WTC11 (cell line): ENCODE measurements at regions not wholly inside any gene's neighbourhood (a gene's known extent, or its start where the extent isn't known, plus 50 kb on each side); places are given as distances from the start of the nearest gene placed in this dataset.

Experiments
- ATAC-seq: fragments of 200-7000 bp; cut with Tn5 transposase; 2 replicates; pipeline ENCODE4 v1.10.0; 2021; ENCODE audit warnings: mild to moderate bottlenecking, moderate library complexity
- CTCF ChIA-PET: fragments of 300-600 bp; sonication (Branson Sonifier 250); formaldehyde crosslinking; loops from one replicate; lab custom pipeline; 2021; ENCODE audit warnings: antibody characterized with exemption; lab: Charles Lee
- POLR2A ChIA-PET: fragments of 350-600 bp; sonication (Branson Sonifier 250); formaldehyde crosslinking; loops from one replicate; lab custom pipeline; 2021; ENCODE audit warnings: antibody characterized with exemption; lab: Charles Lee
- DNase-seq: peaks from one replicate; pipeline ENCODE4 v3.0.0; 2021; ENCODE audit warnings: low spot score
- H3K27ac Mint-ChIP-seq: 2 replicates; pipeline ENCODE4 v1.8.0; 2021; ENCODE audit warnings: mixed read lengths
- H3K27me3 Mint-ChIP-seq: 2 replicates; pipeline ENCODE4 v1.8.0; 2021; ENCODE audit warnings: low read depth, mild to moderate bottlenecking, moderate library complexity, mixed read lengths
- H3K36me3 Mint-ChIP-seq: 2 replicates; pipeline ENCODE4 v1.8.0; 2021; ENCODE audit warnings: mixed read lengths
- H3K4me1 Mint-ChIP-seq: 2 replicates; pipeline ENCODE4 v1.8.0; 2022; ENCODE audit warnings: mixed read lengths
- H3K4me3 Mint-ChIP-seq: 2 replicates; pipeline ENCODE4 v1.8.0; 2021; ENCODE audit warnings: mild to moderate bottlenecking, moderate library complexity, mixed read lengths
- H3K9me3 Mint-ChIP-seq: 2 replicates; pipeline ENCODE4 v1.8.0; 2021; ENCODE audit warnings: mixed read lengths
- AFF4 ChIP-seq: sonication (generic); formaldehyde crosslinking; IDR thresholded peaks from 2 replicates; pipeline ENCODE4 v1.8.1; 2023; ENCODE audit warnings: mild to moderate bottlenecking, missing genetic modification reagents, borderline replicate concordance
- CBFB ChIP-seq: sonication (generic); formaldehyde crosslinking; IDR thresholded peaks from 2 replicates; pipeline ENCODE4 v1.8.1; 2022; ENCODE audit warnings: mild to moderate bottlenecking, low read depth, missing genetic modification reagents
- E2F5 ChIP-seq: sonication (generic); formaldehyde crosslinking; IDR thresholded peaks from 2 replicates; pipeline ENCODE4 v1.8.1; 2022; ENCODE audit warnings: mild to moderate bottlenecking, moderate library complexity, missing genetic modification reagents
- GABPB1 ChIP-seq: sonication (generic); formaldehyde crosslinking; IDR thresholded peaks from 2 replicates; pipeline ENCODE4 v1.8.1; 2023; ENCODE audit warnings: mild to moderate bottlenecking, missing genetic modification reagents
- GRHL2 ChIP-seq: fragments of 250-450 bp; sonication (Bioruptor Pico); IDR thresholded peaks from 2 replicates; pipeline ENCODE4 v1.8.0; 2022; ENCODE audit warnings: mild to moderate bottlenecking, moderate library complexity; ENCODE audit not compliant: insufficient replicate concordance, severe bottlenecking
- HMGXB4 ChIP-seq: sonication (generic); formaldehyde crosslinking; IDR thresholded peaks from 2 replicates; pipeline ENCODE4 v1.8.1; 2023; ENCODE audit warnings: mild to moderate bottlenecking, moderate library complexity, missing genetic modification reagents
- KAT7 ChIP-seq: sonication (generic); formaldehyde crosslinking; IDR thresholded peaks from 2 replicates; pipeline ENCODE4 v1.8.1; 2023; ENCODE audit warnings: missing genetic modification reagents, mild to moderate bottlenecking, borderline replicate concordance
- NR3C1 ChIP-seq: sonication (generic); formaldehyde crosslinking; conservative IDR thresholded peaks from 2 replicates; pipeline ENCODE4 v1.8.1; 2023; ENCODE audit warnings: low read depth, mild to moderate bottlenecking, missing genetic modification reagents
- RELA ChIP-seq: sonication (generic); formaldehyde crosslinking; IDR thresholded peaks from 2 replicates; pipeline ENCODE4 v1.8.1; 2022; ENCODE audit warnings: missing genetic modification reagents, mild to moderate bottlenecking, borderline replicate concordance
- RORB ChIP-seq: fragments of 250-450 bp; sonication (Bioruptor Pico); IDR thresholded peaks from 2 replicates; pipeline ENCODE4 v1.9.0; 2021; ENCODE audit warnings: mild to moderate bottlenecking
- SP1 ChIP-seq: sonication (generic); formaldehyde crosslinking; conservative IDR thresholded peaks from 2 replicates; pipeline ENCODE4 v1.8.1; 2022; ENCODE audit warnings: missing genetic modification reagents
- TCF7 ChIP-seq: sonication (generic); formaldehyde crosslinking; IDR thresholded peaks from 2 replicates; pipeline ENCODE4 v1.8.0; 2022; ENCODE audit warnings: mild to moderate bottlenecking, low read depth, missing genetic modification reagents, moderate library complexity
- ZBTB21 ChIP-seq: sonication (generic); formaldehyde crosslinking; IDR thresholded peaks from 2 replicates; pipeline ENCODE4 v1.8.1; 2023; ENCODE audit warnings: mild to moderate bottlenecking, missing genetic modification reagents, borderline replicate concordance
- ZMAT4 ChIP-seq: fragments of 250-450 bp; sonication (Bioruptor Pico); IDR thresholded peaks from 2 replicates; pipeline ENCODE4 v1.9.0; 2021; ENCODE audit warnings: mild to moderate bottlenecking
- TF ChIP-seq, protein P1 (sequence below): sonication (generic); formaldehyde crosslinking; IDR thresholded peaks from 2 replicates; pipeline ENCODE4 v1.8.1; 2022; ENCODE audit warnings: low read depth, missing genetic modification reagents, borderline replicate concordance
- TF ChIP-seq, protein P2 (sequence below): sonication (generic); formaldehyde crosslinking; IDR thresholded peaks from 2 replicates; pipeline ENCODE4 v1.8.0; 2022; ENCODE audit warnings: mild to moderate bottlenecking, missing genetic modification reagents

GRCh38 chr7:88437132-88437531 is 130.4 kb upstream of the STEAP4 start:
- CTCF ChIA-PET, result no interaction called here
- no peaks in the 10 kb centered on the region for H3K36me3 Mint-ChIP-seq
- TF ChIP-seq ZMAT4 (no peak), AFF4 (CRISPR knock-in tag) (no peak), GRHL2 (CRISPR knock-in tag) (no peak), HMGXB4 (CRISPR knock-in tag) (no peak), RELA (CRISPR knock-in tag) (no peak), GABPB1 (CRISPR knock-in tag) (no peak), SP1 (no peak), CBFB (CRISPR knock-in tag) (no peak)

DNA sequence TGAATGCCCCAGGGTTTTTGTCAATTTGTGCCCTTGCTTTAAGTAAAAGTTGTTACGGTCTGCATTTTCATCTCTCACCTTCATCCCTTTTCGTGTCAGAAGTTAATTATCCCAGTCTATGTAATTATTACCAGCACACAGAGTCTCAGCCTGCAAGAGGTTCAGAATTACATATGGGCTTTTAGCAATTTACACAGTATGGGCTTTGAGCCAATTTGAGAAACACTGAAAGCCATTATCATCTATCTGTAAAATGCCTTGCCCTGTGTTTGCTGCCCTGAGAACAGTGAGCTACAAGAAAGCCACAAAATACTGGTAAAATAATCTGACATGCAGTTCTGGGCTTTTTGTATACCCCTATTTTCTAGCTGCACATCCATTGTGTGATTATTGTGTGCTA is 125.6 kb upstream of the STEAP4 start:
- H3K27me3 Mint-ChIP-seq, result no peaks in the 10 kb centered on the region
- ChIA-PET CTCF (no interaction called here), POLR2A (no interaction called here)
- H3K4me1 Mint-ChIP-seq, result no peaks in the 10 kb centered on the region
- no peaks in the 10 kb centered on the region for H3K36me3 Mint-ChIP-seq
- no peak overlapping the region for H3K4me3 Mint-ChIP-seq
- TF ChIP-seq RORB (CRISPR knock-in tag) (no peak), KAT7 (CRISPR knock-in tag) (no peak), NR3C1 (no peak), TCF7 (CRISPR knock-in tag) (no peak), E2F5 (no peak), ZBTB21 (CRISPR knock-in tag) (no peak)
- TF ChIP-seq, protein P1, sequence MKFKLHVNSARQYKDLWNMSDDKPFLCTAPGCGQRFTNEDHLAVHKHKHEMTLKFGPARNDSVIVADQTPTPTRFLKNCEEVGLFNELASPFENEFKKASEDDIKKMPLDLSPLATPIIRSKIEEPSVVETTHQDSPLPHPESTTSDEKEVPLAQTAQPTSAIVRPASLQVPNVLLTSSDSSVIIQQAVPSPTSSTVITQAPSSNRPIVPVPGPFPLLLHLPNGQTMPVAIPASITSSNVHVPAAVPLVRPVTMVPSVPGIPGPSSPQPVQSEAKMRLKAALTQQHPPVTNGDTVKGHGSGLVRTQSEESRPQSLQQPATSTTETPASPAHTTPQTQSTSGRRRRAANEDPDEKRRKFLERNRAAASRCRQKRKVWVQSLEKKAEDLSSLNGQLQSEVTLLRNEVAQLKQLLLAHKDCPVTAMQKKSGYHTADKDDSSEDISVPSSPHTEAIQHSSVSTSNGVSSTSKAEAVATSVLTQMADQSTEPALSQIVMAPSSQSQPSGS (CRISPR knock-in tag), result no peak
- TF ChIP-seq, protein P2, sequence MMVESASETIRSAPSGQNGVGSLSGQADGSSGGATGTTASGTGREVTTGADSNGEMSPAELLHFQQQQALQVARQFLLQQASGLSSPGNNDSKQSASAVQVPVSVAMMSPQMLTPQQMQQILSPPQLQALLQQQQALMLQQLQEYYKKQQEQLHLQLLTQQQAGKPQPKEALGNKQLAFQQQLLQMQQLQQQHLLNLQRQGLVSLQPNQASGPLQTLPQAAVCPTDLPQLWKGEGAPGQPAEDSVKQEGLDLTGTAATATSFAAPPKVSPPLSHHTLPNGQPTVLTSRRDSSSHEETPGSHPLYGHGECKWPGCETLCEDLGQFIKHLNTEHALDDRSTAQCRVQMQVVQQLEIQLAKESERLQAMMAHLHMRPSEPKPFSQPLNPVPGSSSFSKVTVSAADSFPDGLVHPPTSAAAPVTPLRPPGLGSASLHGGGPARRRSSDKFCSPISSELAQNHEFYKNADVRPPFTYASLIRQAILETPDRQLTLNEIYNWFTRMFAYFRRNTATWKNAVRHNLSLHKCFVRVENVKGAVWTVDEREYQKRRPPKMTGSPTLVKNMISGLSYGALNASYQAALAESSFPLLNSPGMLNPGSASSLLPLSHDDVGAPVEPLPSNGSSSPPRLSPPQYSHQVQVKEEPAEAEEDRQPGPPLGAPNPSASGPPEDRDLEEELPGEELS (CRISPR knock-in tag), result no peak
- H3K9me3 Mint-ChIP-seq, result no peaks in the 10 kb centered on the region
- no peak overlapping the region for H3K27ac Mint-ChIP-seq
- ATAC-seq (no peak), DNase-seq (no peak)

More at GRCh38 chr7:88437132-88437531, 130.4 kb upstream of the STEAP4 start:
- Mint-ChIP-seq H3K27me3 (no peaks in the 10 kb centered on the region), H3K27ac (no peak overlapping the region), H3K9me3 (no peaks in the 10 kb centered on the region), H3K4me1 (no peaks in the 10 kb centered on the region), H3K4me3 (no peak overlapping the region)
- ATAC-seq (no peak), DNase-seq (no peak)
- POLR2A ChIA-PET, result no interaction called here
